C4-2B (cell line): ENCODE measurements at regions not wholly inside any gene's neighbourhood (a gene's known extent, or its start where the extent isn't known, plus 50 kb on each side); places are given as distances from the start of the nearest gene placed in this dataset.

Experiments used
- H3K27ac ChIP-seq: fragments of 450-650 bp; 2 replicates; pipeline ENCODE4 v1.5.1; 2017
- CTCF ChIP-seq: fragments of 450-650 bp; conservative IDR thresholded peaks from 2 replicates; pipeline ENCODE4 v1.5.1; 2017; ENCODE audit warnings: mild to moderate bottlenecking
- ZFX ChIP-seq: fragments of 450-650 bp; IDR thresholded peaks from 2 replicates; pipeline ENCODE4 v1.6.1; 2017

DNA sequence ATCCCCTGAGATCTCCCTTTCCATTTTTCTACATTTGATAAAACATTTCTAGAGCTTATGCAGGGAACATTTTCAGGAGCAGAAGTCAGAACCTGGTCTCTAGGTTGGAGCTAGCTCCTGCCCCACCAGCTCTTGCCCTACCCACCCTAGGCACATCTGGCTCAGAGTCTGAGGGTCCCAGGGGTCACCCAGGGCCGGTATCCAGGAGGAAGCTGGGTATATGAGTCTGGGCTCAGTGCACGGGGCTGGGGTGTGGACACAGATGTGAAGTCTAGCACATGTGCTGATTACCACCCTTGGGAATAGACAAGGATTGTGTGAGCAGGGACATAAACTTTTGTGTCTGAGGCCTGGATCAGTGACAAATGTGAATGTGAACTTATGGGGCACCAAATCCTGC, 95.4 kb downstream of the MATN1 start:
- no peak overlapping the region for H3K27ac ChIP-seq
- TF ChIP-seq CTCF = no peak
- no peak for TF ChIP-seq ZFX

- TF ChIP-seq CTCF (no peak), ZFX (no peak)
- H3K27ac ChIP-seq = no peak overlapping the region
These were observed 96.2 kb downstream of the MATN1 start for GRCh38 chr1:30627206-30627605.

DNA sequence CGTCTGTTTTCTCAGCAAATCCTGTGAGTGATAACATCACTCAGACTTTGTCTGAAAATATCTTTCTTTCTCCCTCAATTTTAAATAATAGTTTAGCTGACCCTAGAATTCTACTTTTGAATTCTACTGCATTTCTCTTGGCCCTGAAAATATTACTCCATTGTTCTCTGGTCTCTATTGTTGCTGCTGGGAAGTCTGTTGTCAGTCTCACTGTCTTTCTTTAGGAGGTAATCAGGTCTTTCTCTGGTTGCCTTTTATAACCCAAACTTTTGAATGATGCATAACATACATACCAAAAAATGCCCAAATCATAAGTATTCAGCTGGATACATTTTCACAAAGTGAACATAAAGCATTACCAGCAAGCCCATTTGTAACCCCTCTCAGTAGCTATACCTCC, 100.0 kb downstream of the MATN1 start:
- TF ChIP-seq CTCF (no peak), ZFX (no peak)

GRCh38 chr1:30619619-30620018, 103.8 kb downstream of the MATN1 start:
- no peak overlapping the region for H3K27ac ChIP-seq
- no peak for TF ChIP-seq CTCF
- no peak for TF ChIP-seq ZFX

More for the DNA sequence above, 100.0 kb downstream of the MATN1 start:
- no peak overlapping the region for H3K27ac ChIP-seq

GRCh38 chr1:30618335-30618747, 105.0 kb downstream of the MATN1 start:
- no peak overlapping the region for H3K27ac ChIP-seq
- TF ChIP-seq CTCF (no peak), ZFX (no peak)

GRCh38 chr1:30616759-30617158, 106.6 kb downstream of the MATN1 start:
- no peak for TF ChIP-seq CTCF
- TF ChIP-seq ZFX = no peak
- H3K27ac ChIP-seq = no peak overlapping the region

DNA sequence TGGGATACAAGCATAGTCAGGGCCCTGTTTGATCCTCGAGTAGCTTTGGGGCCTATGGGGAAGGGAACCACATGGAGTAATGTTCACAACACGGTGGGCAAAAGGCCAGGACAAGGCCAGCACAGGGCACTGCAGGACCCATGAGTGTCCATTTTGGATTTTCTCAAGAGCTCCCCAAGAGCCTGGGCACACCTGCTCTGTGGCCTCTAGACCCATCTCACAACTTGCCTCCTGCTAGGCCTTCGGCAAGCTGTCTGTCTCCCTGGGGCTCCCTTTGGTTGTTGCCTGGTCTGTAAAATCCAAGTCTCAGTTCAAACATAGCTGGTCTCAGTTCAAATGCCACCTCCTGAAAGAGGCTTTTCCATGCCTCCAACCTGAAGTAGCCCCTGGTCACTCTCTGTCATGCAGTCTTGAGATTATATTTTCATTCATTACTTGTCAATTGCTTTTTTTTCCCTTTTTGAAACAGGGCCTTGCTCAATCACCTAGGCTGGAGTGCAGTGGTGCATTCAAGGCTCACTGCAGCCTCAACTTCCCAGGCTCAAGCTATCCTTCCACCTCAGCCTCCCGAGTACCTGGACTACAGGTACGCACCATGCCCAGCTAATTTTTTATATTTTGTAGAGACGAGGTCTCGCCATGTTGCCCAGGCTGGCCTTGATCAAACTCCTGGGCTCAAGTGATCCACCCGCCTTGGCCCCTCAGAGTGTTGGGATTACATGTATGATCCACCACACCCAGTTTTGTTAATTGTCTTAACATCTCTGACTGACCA, 107.4 kb downstream of the MATN1 start:
- TF ChIP-seq ZFX = no peak
- TF ChIP-seq CTCF = no peak
- no peak overlapping the region for H3K27ac ChIP-seq
